Uterus (tissue), 2 donors: ENCODE measurements at regions not wholly inside any gene's neighbourhood (a gene's known extent, or its start where the extent isn't known, plus 50 kb on each side); places are given as distances from the start of the nearest gene placed in this dataset.
"Not testable (repeated sequence)": the region's sequence is repeated elsewhere in the genome, so short reads cannot be mapped to it uniquely, and the experiment has no call there.

Experiments used
- CTCF ChIP-seq, 4 experiments: fragments of 200-600 bp in 2 of 4; fragments of 450-650 bp in 2 of 4; sonication (generic) in 2 of 4; IDR thresholded peaks; one replicate each; pipeline ENCODE4 v1.5.1; 2016 to 2019; ENCODE audit warnings: antibody characterized with exemption in 4 of 4, mild to moderate bottlenecking in 2 of 4, moderate library complexity in 1 of 4
- POLR2A ChIP-seq, 2 donors: fragments of 450-650 bp; IDR thresholded peaks; one replicate each; pipeline ENCODE4 v1.6.1; 2016; ENCODE audit warnings: antibody characterized with exemption in 2 of 2, mild to moderate bottlenecking in 1 of 2, moderate library complexity in 1 of 2

DNA sequence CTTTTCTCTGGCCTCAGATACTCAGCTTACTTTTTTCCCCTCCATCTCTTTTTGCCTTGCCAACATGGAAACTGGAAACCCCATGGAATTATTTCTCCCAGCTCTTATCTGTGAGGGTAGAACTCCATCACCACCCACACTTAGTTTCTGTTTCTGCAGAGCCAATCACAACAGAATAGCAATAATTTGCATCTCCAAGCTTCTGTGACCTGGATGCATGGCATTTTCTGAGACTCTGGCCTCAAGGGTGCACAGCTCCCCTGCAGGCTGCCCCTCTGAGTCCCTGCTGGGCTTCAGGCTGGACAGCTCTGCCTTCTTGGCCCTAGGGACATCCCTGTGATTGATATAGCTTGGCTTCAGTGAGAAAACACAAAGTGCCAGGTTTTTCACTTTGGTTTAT lies 316.5 kb upstream of the FZD8 start:
- TF ChIP-seq CTCF, POLR2A (IDR thresholded peaks at IDR 0.05): not testable (repeated sequence)
